Osteoblast (primary cell): ENCODE measurements at regions not wholly inside any gene's neighbourhood (a gene's known extent, or its start where the extent isn't known, plus 50 kb on each side); places are given as distances from the start of the nearest gene placed in this dataset.

Source experiments
- DNase-seq: peaks from one replicate; pipeline ENCODE4 v3.0.0; 2011; ENCODE audit warnings: low spot score, mixed read lengths; ENCODE audit not compliant: insufficient read length; ENCODE audit errors: missing footprints
- H2AFZ ChIP-seq: 2 replicates; pipeline ENCODE4 v1.6.0; 2011; ENCODE audit warnings: mild to moderate bottlenecking, low read length
- H3K27ac ChIP-seq: 2 replicates; pipeline ENCODE4 v1.5.1; 2011; ENCODE audit warnings: mild to moderate bottlenecking, low read depth, low read length, moderate library complexity
- H3K27me3 ChIP-seq: 2 replicates; pipeline ENCODE4 v1.6.0; 2012; ENCODE audit warnings: mild to moderate bottlenecking, control low read depth, inconsistent platforms, low read length, moderate library complexity; ENCODE audit not compliant: insufficient read depth
- H3K36me3 ChIP-seq: 2 replicates; pipeline ENCODE4 v1.5.1; 2011; ENCODE audit warnings: mild to moderate bottlenecking, low read length, control low read depth, moderate library complexity; ENCODE audit not compliant: insufficient read depth
- H3K4me1 ChIP-seq: 2 replicates; pipeline ENCODE4 v1.5.1; 2011; ENCODE audit warnings: mild to moderate bottlenecking, low read length, control low read depth, moderate library complexity; ENCODE audit not compliant: insufficient read depth
- H3K4me2 ChIP-seq: 2 replicates; pipeline ENCODE4 v1.6.0; 2011; ENCODE audit warnings: mild to moderate bottlenecking, low read length; ENCODE audit not compliant: insufficient read depth
- H3K4me3 ChIP-seq: fragments of 200-600 bp; sonication (generic); 3 replicates; pipeline ENCODE4 v1.5.1; 2012; ENCODE audit warnings: mild to moderate bottlenecking, low read length, inconsistent platforms; ENCODE audit not compliant: insufficient read depth
- H3K79me2 ChIP-seq: 2 replicates; pipeline ENCODE4 v1.6.0; 2012; ENCODE audit warnings: mild to moderate bottlenecking, low read length, control low read depth, inconsistent platforms; ENCODE audit not compliant: insufficient read depth
- H3K9me3 ChIP-seq: 2 replicates; pipeline ENCODE4 v1.5.1; 2011; ENCODE audit warnings: low read depth, low read length, control low read depth
- H4K20me1 ChIP-seq: 2 replicates; pipeline ENCODE4 v1.6.0; 2012; ENCODE audit warnings: mild to moderate bottlenecking, low read length, control low read depth; ENCODE audit not compliant: insufficient read depth
- TF ChIP-seq, protein P1 (sequence below): IDR thresholded peaks from 2 replicates; pipeline ENCODE4 v1.5.1; 2011; ENCODE audit warnings: mild to moderate bottlenecking, low read depth, low read length, moderate library complexity; ENCODE audit errors: extremely low read depth

DNA sequence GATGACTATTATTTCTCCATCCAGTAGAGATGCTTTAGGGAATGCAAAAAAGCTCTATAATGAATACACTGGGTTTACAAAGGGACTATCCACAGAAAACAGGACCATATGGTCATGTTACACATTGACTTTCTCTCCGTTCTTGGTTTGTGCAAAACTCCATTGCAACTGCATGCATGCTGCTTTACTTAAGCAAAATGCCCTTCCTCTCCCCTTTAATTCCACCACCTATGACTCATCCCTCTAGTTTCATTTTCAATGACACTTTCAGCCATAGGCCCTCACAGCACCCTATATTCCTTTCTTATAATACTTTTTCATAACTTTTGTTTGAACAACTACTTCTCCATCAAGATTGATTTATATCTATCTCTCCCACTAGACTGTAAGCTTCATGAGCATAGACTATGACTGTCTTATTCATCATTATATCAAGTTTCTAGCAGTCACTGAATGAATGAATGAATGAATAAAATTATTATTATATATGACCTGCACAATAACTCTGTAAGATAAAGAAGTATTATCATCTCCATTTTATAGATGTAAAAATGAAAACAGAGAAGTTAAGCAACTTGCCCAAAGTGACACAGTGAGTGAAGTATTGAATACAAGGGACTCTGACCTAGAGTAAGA lies 248.9 kb downstream of the PLPP3 start:
- no peaks in the 10 kb centered on the region for H3K36me3 ChIP-seq
- peaks cover 25% of the 10 kb centered on the region for H3K4me1 ChIP-seq
- no peaks in the 10 kb centered on the region for H4K20me1 ChIP-seq
- H3K4me2 ChIP-seq = peak overlapping the region; percentile 24
- no peaks in the 10 kb centered on the region for H3K79me2 ChIP-seq
- no peak overlapping the region for H3K27ac ChIP-seq
- DNase-seq = no peak
- no peaks in the 10 kb centered on the region for H3K9me3 ChIP-seq
- H2AFZ ChIP-seq = no peak overlapping the region
- no peaks in the 10 kb centered on the region for H3K27me3 ChIP-seq
- TF ChIP-seq, protein P1, sequence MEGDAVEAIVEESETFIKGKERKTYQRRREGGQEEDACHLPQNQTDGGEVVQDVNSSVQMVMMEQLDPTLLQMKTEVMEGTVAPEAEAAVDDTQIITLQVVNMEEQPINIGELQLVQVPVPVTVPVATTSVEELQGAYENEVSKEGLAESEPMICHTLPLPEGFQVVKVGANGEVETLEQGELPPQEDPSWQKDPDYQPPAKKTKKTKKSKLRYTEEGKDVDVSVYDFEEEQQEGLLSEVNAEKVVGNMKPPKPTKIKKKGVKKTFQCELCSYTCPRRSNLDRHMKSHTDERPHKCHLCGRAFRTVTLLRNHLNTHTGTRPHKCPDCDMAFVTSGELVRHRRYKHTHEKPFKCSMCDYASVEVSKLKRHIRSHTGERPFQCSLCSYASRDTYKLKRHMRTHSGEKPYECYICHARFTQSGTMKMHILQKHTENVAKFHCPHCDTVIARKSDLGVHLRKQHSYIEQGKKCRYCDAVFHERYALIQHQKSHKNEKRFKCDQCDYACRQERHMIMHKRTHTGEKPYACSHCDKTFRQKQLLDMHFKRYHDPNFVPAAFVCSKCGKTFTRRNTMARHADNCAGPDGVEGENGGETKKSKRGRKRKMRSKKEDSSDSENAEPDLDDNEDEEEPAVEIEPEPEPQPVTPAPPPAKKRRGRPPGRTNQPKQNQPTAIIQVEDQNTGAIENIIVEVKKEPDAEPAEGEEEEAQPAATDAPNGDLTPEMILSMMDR = no peak
- no peak overlapping the region for H3K4me3 ChIP-seq

DNA sequence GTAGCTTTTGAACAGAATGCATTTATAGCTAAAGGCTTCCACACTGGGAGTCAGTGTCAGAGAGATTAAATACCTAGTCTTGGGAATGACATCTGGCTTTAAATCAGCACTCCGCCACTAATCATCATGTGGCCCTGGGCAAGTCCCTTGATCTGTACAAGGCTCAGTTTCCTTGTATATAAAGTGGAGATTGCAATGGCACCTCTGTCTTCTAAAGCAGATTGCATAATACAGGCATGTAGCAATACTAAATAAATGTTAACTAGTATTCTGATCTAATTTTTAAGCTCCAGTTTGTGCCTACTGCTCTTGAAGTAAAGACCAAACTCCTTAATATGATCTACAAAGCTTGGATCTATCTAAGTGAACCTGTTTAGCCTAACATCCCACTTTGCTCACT lies 249.4 kb downstream of the PLPP3 start:
- no peak overlapping the region for H3K4me2 ChIP-seq
- H3K4me3 ChIP-seq = no peak overlapping the region
- TF ChIP-seq, protein P1 = no peak
- peaks cover 27% of the 10 kb centered on the region for H3K4me1 ChIP-seq
- H3K9me3 ChIP-seq = no peaks in the 10 kb centered on the region
- H2AFZ ChIP-seq = no peak overlapping the region
- DNase-seq = no peak
- H4K20me1 ChIP-seq = no peaks in the 10 kb centered on the region
- H3K27ac ChIP-seq = no peak overlapping the region
- no peaks in the 10 kb centered on the region for H3K27me3 ChIP-seq
- no peaks in the 10 kb centered on the region for H3K36me3 ChIP-seq
- no peaks in the 10 kb centered on the region for H3K79me2 ChIP-seq

DNA sequence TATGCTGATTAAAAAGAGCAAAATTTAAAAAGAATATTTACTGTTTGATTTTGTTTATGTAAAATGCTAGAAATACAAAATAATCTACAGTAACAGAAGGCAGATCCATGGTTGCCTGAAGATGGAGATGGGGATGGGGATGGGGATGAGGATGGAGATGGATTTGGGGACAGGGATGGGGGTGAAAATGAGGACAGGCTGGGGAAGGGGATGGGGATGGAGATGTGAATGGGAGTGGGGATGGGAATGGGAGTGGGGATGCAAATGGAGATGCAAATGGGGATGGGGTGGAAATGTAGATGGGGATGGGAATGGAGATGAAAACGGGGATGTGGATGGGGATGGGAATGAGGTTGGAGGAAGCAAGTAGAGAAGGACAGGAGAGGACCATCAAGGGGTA lies 252.2 kb downstream of the PLPP3 start:
- no peak overlapping the region for H3K4me3 ChIP-seq

DNA sequence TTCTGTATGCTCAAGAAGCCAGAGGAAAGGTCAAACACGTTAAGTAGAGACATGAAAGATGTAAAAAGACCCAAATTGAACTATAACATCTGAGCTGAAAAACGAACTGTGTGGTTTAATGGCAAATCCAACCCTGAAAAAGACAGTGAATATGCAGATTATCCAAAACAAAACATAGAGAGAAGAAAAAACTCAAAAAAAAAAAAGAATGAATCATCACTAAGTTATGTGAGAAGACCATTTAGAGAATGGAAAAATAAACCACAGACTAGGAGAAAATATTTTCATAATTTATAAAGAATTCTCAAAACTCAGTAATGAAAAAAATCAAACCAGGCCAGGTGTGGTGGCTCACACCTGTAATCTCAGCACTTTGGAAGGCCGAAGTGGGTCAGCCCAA lies 253.3 kb downstream of the PLPP3 start:
- Histone ChIP-seq H2AFZ (peak overlapping the region; percentile 85), H3K79me2 (no peaks in the 10 kb centered on the region), H4K20me1 (no peaks in the 10 kb centered on the region), H3K4me1 (peaks cover 27% of the 10 kb centered on the region), H3K4me3 (no peak overlapping the region), H3K4me2 (peak overlapping the region; percentile 61), H3K27me3 (no peaks in the 10 kb centered on the region), H3K27ac (no peak overlapping the region), H3K36me3 (no peaks in the 10 kb centered on the region), H3K9me3 (no peaks in the 10 kb centered on the region)
- TF ChIP-seq, protein P1 = no peak
- DNase-seq = peak; percentile 37

More for the DNA sequence above, 252.2 kb downstream of the PLPP3 start:
- TF ChIP-seq, protein P1 = no peak
- DNase-seq = no peak
- Histone ChIP-seq H3K27me3 (no peaks in the 10 kb centered on the region), H3K27ac (no peak overlapping the region), H2AFZ (no peak overlapping the region), H3K79me2 (no peaks in the 10 kb centered on the region), H3K4me2 (no peak overlapping the region), H3K9me3 (no peaks in the 10 kb centered on the region), H3K36me3 (no peaks in the 10 kb centered on the region), H3K4me1 (peaks cover 27% of the 10 kb centered on the region), H4K20me1 (no peaks in the 10 kb centered on the region)
